HG03442 (cell line): ENCODE measurements at regions not wholly inside any gene's neighbourhood (a gene's known extent, or its start where the extent isn't known, plus 50 kb on each side); places are given as distances from the start of the nearest gene placed in this dataset.

ENCODE experiments used
- ATAC-seq: cut with Tn5 transposase; IDR thresholded peaks from one replicate; pipeline ENCODE4 v1.9.1; 2021; ENCODE audit warnings: mild to moderate bottlenecking, moderate library complexity; ENCODE audit not compliant: unreplicated experiment

- ATAC-seq, result no peak
These were observed 496.7 kb downstream of the SHQ1 start for GRCh38 chr3:72351536-72351935.

DNA sequence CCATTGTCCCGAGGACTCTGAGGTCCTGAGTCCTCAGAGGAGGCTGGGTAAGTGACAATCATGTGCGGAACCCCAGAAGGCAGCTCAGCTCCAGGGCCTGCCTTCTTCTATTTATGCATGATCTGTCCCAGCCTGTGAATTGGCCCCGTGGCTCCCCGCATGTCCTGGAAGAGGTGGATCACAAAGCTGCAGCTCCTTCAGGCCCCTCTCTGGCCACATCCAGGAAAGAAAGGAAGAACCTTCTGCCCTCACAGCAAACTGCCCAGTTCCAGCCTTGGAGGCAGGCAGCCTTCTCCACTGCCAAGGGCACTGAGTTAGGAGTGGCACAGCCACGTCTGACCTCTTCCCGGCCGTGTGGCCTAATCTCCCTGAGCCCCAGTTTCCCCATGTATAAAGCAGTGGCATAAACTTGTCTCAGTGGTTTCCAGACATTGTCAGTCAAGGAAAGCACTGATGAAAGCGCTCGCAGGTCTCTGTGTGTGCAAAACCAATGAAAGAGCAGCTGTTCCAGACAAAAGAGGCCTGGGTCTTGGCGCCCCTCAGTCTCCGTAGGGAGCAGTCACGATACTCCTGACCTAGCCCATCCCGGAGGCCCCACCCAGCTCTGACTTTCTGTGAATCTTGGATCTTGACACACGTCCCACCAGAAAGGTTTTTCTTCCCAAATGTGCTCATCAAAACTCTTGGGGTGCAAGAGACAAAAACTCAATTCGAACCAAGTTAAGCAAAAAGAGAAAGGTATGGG, 497.3 kb downstream of the SHQ1 start:
- ATAC-seq, result no peak

DNA sequence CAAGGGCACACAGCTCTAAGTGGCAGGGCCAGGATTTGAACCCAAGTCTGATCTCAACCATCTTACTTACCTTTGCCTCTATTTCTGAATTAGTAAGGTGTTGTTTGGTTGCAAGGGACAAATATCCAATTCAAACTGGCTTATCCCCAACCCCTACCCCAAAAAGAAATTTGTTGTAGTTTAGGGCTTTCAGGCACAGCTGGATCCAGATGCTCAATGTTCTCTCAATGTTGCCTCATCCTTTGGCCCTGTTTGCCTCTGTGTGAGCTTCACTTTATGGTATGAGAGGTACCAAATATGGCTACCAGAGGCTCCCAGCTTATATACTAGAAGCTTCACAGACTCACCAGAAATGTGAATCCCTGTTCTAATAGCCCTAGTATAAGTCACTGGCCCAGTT, 499.9 kb downstream of the SHQ1 start:
- ATAC-seq, result no peak

DNA sequence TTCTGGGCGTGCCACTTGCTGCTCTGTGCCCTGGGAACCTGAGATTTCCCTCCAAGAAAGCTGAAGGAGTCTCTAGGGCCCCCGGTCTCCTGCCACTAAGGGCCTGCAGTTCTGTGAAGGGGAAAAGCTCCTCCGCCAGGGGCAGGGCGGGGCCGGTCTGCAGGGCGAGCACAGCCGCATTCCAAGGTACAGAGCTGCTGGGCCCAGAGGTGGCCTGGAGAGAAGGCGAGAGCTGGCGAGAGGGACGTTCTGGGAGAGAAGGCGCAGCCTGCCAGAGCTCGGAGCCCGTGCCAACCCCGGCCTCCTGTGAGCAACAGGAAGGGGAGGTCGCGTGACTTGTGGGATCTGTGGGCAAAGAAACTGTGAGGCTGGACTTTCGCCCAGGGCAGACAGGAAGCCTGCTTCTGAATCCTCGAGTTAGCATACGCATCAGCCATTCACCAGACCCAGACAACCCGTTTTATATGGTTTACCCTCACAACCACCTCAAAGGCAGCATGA, 500.4 kb downstream of the SHQ1 start:
- peak; percentile 51 for ATAC-seq

DNA sequence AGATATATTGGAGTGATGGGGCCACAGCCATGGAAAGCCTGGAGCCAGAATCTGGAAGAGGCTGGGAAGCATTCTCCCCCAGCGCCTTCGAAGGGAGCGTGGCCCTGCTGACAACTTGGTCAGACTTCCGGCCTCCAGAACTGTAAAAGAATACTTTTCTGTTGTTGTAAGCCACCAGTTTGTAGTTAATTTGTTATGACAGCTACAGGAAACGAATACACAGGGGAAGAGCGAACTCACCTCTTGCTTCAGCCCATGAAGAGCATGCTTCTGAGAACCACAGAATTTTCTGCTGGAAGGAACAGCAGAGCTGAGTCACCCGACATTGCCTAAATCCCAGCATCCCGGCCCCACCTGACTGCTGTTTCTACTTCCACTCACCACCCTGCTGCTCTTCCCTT, 501.7 kb downstream of the SHQ1 start:
- ATAC-seq, result no peak

GRCh38 chr3:72345980-72346379, 502.3 kb downstream of the SHQ1 start:
- ATAC-seq, result no peak

DNA sequence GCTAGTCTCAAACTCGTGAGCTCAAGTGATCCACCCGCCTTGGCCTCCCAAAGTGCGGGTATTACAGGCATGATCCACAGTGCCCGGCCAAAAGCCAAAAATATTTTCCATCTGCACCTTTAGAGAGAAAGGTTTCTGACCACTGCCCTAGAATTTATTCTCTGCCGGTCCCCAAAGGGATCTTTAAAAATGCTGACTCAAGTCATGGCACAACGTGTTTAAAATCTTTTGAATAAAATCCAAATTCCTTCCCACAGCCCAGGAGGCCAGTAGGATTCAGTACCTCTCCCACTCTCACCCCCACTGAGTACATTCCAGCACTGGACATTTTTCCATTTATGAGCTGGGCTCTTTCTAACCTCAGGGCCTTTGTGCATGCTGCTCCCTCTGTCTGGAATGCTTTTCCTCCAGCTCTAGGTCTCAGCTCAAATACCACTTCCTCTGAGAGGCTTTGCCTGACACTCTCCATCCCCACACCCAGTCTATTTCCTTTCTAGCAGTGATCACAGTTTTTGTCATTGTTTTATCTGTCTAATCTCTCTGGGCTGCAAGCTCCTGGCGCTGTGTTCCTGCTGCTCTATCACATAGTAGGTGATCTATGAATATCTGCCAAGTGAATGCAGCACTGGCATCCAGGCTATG, 502.9 kb downstream of the SHQ1 start:
- ATAC-seq, result no peak

- ATAC-seq, result no peak
These were observed 503.6 kb downstream of the SHQ1 start for GRCh38 chr3:72344647-72345046.

DNA sequence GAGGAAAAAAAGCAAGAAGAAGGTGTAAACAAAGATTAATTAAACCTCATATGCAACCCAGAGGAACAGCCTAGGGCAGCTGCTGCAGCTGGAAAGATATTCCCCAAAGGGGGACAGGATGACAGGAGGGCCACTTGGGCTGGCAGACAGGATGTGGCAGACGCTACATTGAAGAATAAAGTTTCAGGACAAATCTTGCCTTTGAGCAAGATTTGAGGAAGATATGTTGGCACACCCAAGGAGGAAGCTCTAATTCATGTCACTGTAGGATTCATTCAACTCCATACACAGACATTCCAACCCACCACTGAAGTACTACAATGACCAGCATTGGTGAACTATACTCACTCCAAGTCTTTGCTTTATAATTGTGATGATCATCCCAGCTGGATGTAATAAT, 504.0 kb downstream of the SHQ1 start:
- ATAC-seq, result no peak

GRCh38 chr3:72343078-72343477, 505.2 kb downstream of the SHQ1 start:
- no peak for ATAC-seq

GRCh38 chr3:72342450-72342849, 505.8 kb downstream of the SHQ1 start:
- no peak for ATAC-seq

DNA sequence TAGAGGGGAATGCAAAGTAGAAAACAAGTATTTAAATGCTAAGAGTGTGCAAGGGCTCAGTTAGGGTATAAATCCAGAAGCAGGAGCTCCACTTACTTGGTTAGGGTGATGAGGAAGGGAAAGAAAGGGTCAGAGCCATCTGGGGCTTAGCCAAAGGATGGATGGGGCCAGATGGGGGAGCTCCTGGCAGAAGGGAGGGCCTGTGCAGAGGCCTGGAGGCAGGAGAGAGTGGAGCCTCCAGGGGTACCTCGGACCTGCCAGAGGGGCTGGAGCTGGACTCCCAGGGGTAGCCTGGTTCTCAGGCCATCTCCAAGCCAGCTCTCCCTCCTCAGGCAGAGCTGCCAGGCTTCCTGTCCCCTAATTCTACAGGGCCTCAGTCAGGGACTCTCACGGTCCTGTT, 506.3 kb downstream of the SHQ1 start:
- no peak for ATAC-seq

DNA sequence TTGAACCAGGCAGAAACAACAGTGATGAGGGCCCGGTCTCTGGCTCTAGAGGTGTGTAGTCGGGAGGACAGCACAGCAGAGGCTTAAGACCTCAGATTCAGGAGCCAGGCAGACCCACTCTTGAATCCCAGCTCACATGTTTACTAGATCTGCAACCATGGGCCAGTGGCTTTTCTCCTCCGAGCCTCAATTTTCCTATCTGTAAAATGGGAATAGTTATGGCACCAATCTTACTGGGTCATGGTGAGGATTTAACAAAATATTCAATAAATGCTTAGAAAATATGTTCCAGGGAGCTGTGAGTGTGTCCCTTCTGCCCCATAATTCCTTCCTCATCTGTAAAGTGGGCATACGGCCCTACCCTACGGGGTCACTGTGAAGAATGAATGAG, 506.9 kb downstream of the SHQ1 start:
- no peak for ATAC-seq

DNA sequence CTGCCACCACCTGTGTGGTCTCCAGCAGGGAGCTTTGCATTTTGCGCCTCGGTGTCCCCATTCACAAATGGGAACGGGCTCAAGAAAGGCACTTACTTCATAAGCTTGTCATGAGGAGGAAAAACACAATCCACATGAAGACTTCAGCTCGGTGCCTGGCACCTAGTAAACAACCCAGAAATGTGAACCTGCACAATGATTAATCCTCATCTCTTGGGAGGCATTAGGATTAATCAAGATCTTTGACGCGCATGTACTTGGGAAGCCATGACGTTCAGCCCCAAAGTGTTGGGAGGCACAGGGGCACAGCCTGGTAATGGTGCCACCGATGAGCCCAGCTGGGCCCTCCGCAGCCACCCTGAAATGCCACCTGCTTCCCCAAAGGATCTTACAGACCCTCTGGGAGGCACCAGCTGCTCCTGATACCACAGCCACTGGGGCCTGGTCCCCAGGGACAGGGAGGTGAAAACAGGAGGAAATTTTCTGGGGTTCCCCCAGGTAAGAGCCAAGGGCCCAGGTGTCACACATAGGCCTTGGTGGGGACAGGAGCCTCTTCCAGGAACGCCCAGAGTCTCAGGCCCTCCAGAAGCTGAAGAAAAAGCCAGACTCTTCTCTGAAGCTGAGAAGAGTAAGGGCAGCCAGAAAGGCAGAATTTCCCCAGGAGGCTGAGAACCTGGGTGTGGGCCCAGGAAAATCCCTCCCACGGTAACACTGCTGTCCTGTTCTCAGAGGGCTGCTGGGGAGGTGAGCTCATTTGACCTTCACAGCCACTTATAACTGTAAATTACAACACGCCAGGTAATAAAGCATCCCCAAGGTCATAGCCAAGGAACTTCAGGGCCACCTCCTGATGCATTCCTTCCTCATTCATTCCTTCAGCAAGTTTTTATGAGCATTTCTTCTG, 507.5 kb downstream of the SHQ1 start:
- ATAC-seq, result no peak

GRCh38 chr3:72340056-72340455, 508.2 kb downstream of the SHQ1 start:
- no peak for ATAC-seq

DNA sequence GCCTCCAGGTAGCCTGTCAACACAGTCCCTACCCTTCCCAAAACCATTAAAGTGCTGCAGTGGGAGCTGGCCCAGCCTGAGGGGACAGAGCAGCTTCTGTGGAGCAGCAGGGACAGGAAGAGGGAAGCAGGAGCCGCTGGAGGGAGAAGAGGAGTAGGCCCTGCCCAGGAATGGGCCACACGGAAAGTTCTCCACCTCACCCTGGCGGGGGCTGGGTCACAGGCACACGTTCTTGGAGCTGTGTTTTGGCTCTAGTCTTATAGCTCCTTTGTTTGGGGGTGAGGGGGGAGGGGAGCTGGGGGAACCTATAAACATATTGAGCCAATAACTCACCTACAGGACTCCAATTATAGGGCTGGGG, 508.6 kb downstream of the SHQ1 start:
- no peak for ATAC-seq

- ATAC-seq, result peak; percentile 40
These were observed 509.1 kb downstream of the SHQ1 start for GRCh38 chr3:72338942-72339669.

DNA sequence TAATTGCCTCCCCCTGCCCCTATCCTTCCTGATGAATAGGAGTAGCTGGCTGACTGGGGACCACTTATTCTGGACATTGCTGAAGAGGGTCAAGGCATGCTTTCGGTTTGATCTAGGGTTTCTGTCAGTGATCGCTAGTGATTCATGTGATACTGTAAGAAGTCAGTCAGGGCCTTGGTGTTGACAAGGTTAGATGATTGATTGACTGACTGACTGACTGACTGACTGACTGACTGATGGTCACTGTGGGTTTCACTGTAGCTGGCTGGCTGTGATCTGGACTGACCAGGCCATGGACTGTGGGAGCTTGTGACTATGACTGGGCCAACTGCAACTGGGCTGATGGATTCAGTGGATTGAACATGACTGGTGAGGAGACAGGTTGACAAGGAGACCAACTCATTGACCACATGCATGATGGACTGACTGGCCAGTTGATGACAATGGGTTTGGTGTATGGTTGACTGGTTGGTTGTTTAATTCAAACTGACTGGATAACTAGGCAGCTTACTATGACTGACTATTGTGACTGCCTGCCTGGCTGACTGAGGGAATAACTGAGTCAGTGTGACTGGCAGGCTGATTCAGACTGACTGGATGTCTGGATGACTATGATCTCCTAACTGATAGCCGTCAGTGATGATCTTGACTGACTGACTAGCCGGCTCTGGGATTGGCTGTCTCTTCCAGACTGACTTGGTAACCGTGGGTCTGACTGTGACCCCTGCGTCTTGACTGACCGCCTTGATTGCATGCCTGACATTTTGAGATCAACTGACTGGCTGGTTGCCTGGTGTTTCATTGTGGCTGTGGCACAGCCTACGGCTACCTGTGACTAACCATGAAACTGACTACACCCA, 509.9 kb downstream of the SHQ1 start:
- ATAC-seq, result no peak

DNA sequence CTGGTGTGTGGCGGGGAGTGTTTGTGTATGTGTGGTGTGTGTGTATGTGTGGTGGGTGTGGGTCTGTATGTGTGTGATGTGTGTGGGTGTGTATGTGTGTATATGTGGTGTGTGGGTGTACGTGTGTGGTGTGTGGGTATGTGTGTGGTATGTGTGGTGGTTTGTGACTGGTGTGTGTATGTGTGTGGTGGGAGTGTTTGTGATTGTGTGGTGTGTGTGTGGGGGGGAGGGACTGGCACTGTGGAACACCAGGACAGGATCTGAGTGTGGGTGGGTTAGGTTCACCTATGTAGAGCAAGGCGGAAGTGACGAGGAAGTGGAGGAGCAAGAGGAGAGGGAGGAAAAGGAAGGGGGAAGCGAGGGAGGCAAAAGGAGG, 510.8 kb downstream of the SHQ1 start:
- no peak for ATAC-seq

DNA sequence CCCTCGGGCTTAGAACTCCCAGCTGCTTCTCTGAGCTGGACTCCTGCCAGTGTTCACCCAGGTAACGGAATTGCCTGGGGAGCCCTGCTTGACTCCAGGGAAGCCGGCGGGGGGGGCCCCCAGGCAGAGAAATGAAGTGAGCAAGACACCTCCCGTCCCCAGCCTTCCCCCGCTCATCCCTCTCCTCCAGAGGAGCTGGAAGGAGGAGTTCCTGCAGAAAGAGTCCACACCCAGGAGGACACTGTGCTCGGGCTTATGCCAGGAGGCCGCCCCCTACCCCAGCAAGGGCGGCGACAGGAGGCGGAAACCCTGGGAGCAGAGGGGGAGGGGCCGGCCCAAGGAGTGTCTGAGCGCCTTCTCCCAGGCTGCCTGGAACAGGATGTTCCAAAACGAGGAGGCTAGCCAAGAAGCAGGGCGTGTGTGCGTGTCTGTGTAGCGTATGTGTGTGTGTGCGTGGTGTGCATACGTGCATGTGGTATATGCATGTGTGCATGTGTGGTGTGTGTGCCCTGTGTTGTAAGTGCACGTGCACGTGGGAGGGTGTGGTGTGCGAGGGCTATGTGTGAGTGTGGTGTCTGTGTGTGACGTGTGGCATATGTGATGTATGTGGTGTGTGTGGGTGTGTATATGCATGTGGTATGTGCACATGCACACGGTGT, 511.3 kb downstream of the SHQ1 start:
- ATAC-seq, result no peak
